Adrenal gland (tissue), 9 donors: ENCODE measurements at regions not wholly inside any gene's neighbourhood (a gene's known extent, or its start where the extent isn't known, plus 50 kb on each side); places are given as distances from the start of the nearest gene placed in this dataset.

Experiments used
- DNase-seq, 7 donors: peaks; one replicate each; pipeline ENCODE4 v3.0.0-alpha.2; 2019 to 2020
- H3K27ac ChIP-seq, 5 donors: fragments of 200-600 bp; sonication (generic) in 4 of 5; 1 replicate in 3 of 5; 2 replicates in 2 of 5; pipeline versions ENCODE4 v1.5.1 to v1.8.0; 2016 to 2020; ENCODE audit warnings: mild to moderate bottlenecking in 1 of 5
- H3K27me3 ChIP-seq: fragments of 200-600 bp; 2 replicates; pipeline ENCODE4 v1.8.0; 2021
- H3K36me3 ChIP-seq, 2 donors: fragments of 200-600 bp; replicated peaks in 1 of 2; 1 replicate in 1 of 2; 2 replicates in 1 of 2; pipeline versions ENCODE4 v1.5.1 to v1.8.0; 2018 to 2022
- H3K4me1 ChIP-seq, 2 donors: fragments of 200-600 bp; replicated peaks in 1 of 2; 1 replicate in 1 of 2; 2 replicates in 1 of 2; pipeline versions ENCODE4 v1.5.1 to v1.8.0; 2018 to 2021
- H3K4me3 ChIP-seq, 4 donors: fragments of 200-600 bp; sonication (generic) in 3 of 4; one replicate each; pipeline ENCODE4 v1.5.1; 2016 to 2018
- H3K9me3 ChIP-seq, 3 donors: fragments of 200-600 bp; sonication (generic) in 1 of 3; replicated peaks in 1 of 3; 1 replicate in 2 of 3; 2 replicates in 1 of 3; pipeline versions ENCODE4 v1.5.1 to v1.8.0; 2016 to 2021
- POLR2A ChIP-seq, 2 donors: fragments of 450-650 bp; IDR thresholded peaks; one replicate each; pipeline ENCODE4 v1.6.1; 2017; ENCODE audit warnings: antibody characterized with exemption in 2 of 2, mild to moderate bottlenecking in 2 of 2, moderate library complexity in 1 of 2
- WGBS, 4 donors: extraction: QIAGEN DNeasy Blood & Tissue Kit in 2 of 4; methylation state at CpG; one replicate each; pipeline versions ENCODE4 v1.1.5 to v1.1.7; 2013 to 2017; 5-methylcytosine and 5-hydroxymethylcytosine counted together
- intact Hi-C, 2 donors: fragments of 100-400 bp; cut with DNase I; formaldehyde crosslinking; loops; one replicate each; pipeline versions ENCODE4 v1.14.1 to v1.15.0; 2022 to 2023
- TF ChIP-seq, protein P1 (sequence below), 6 experiments: fragments of 450-650 bp in 4 of 6; fragments of 200-600 bp in 2 of 6; sonication (generic) in 1 of 6; IDR thresholded peaks; 1 replicate in 5 of 6; 2 replicates in 1 of 6; pipeline versions ENCODE4 v1.5.1 to v1.8.0; 2016 to 2021; ENCODE audit warnings: antibody characterized with exemption in 6 of 6, mild to moderate bottlenecking in 2 of 6, moderate library complexity in 1 of 6
- donor health status: healthy with polysubstance abuse.
- donor health status: Bipolar disorder and iron deficiency.
- donor health status: DM: yes; HTN: yes; CAD: no.
- donor health status: DM: no; HTN: no; CAD: no.
- donor health status: DM: no; HTN: no; CAD: no.

DNA sequence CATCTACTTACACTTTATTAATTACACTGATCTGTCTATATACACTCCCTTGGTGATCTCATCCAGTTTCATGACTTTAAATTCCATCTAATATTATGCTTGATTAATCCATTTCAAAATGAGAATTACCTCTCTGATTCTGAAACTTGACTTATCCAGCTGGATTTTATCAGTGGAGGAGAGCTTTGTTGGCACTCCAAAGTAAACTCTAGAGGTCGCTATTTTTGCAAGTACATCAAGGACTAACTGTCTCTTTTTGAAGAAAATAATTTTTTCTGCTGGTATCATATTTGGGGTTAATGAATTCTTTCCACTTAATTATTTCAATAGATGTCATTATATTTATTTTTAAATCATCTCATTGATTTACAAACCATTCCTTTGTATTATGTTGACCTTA is 630.3 kb upstream of the MAN1A1 start:
- no peaks in the 10 kb centered on the region for H3K36me3 ChIP-seq
- intact Hi-C loops: loop anchor here in 1 of 2 donors (10.0 kb wide), 1 partner anchor 835 kb away; no protein-coding TSS in a partner anchor
- H3K9me3 ChIP-seq: no peaks in the 10 kb centered on the region
- no peaks in the 10 kb centered on the region for H3K27me3 ChIP-seq
- DNase-seq: no peak
- H3K4me1 ChIP-seq: no peaks in the 10 kb centered on the region
- 13 to 19% (median 16%) methylated on average over 1 of the region's 1 CpG for WGBS, 4 donors
- H3K4me3 ChIP-seq: no peak overlapping the region
- H3K27ac ChIP-seq: no peak overlapping the region
- TF ChIP-seq, protein P1, sequence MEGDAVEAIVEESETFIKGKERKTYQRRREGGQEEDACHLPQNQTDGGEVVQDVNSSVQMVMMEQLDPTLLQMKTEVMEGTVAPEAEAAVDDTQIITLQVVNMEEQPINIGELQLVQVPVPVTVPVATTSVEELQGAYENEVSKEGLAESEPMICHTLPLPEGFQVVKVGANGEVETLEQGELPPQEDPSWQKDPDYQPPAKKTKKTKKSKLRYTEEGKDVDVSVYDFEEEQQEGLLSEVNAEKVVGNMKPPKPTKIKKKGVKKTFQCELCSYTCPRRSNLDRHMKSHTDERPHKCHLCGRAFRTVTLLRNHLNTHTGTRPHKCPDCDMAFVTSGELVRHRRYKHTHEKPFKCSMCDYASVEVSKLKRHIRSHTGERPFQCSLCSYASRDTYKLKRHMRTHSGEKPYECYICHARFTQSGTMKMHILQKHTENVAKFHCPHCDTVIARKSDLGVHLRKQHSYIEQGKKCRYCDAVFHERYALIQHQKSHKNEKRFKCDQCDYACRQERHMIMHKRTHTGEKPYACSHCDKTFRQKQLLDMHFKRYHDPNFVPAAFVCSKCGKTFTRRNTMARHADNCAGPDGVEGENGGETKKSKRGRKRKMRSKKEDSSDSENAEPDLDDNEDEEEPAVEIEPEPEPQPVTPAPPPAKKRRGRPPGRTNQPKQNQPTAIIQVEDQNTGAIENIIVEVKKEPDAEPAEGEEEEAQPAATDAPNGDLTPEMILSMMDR (IDR thresholded peaks at IDR 0.05): peak in 5 of 6 experiments; percentile 17 to 35 (median 21)
- no peak for TF ChIP-seq POLR2A (IDR thresholded peaks at IDR 0.05)

DNA sequence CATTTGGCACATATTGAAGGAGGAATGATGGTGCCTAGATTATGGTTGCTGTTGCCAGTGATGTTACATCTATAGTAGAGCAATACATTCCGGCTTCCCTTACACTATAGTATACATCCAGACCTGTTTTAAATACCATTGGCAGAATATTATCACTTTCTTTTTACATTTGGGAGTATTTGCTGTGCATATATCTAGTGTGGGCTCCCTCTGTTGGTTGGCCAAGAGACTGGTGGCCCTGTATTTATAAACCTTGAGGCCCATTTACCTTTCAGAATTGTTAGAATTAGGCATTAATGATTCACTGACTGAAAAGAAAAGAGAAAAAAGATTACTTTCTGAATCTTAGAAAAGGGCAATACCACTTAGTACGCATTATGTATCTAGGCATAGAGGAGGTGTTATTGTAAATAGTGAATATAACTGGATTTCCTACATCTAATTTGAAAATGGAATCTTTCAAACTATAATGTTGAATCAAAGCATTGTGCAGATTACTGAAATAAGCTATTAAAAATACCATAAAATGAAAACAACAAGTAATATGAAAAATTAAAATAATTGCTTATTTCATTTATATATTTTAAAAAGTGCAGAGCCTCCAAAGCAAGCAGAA is 628.8 kb upstream of the MAN1A1 start:
- Histone ChIP-seq H3K4me3 (no peak overlapping the region), H3K27me3 (no peaks in the 10 kb centered on the region), H3K9me3 (no peaks in the 10 kb centered on the region), H3K4me1 (no peaks in the 10 kb centered on the region), H3K36me3 (no peaks in the 10 kb centered on the region), H3K27ac (no peak overlapping the region)
- TF ChIP-seq POLR2A (IDR thresholded peaks at IDR 0.05): no peak
- TF ChIP-seq, protein P1 (IDR thresholded peaks at IDR 0.05): peak; percentile 23 to 55 (median 36)
- WGBS, 4 donors: 85 to 98% (median 92%) methylated on average over 2 of the region's 2 CpGs
- intact Hi-C loops: loop anchor here in 1 of 2 donors (10.0 kb wide), 1 partner anchor 834 kb away; no protein-coding TSS in a partner anchor
- peak in 4 of 7 donors; percentile 20 to 59 (median 29) for DNase-seq

DNA sequence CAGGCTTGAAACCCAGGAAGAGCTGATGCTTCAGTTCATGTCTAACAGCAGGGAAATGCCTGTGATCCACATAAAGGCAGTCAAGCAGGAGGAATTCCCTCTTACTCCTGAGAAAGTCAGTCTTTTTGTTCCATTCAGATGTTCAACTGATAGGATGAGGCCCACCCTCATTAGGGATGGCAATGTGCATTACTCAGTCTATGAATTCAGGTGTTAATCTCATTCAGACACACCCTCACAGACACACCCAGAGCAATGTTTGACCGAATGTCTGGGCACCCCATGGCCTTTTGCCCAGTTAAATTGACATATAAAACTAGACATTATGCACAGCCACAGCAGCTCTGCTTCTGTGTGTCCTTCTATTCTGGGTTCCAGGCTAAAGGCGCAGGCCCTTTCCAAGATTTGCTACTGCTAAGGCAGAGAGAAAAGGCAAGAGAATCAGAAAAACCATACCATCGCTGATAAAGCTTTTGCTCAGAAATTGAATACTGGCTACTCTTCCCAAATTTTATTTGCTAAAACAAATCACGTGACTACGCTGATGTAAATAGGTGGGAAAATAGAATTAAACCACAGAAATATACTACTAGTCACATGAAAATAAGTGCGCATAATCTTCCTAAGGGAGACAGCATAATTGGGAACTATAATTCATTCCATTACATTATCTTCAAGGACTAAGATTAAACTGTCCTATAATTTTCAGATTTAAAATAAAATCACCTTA is 625.0 kb upstream of the MAN1A1 start:
- H3K36me3 ChIP-seq: no peaks in the 10 kb centered on the region
- no peak overlapping the region for H3K4me3 ChIP-seq
- no peak overlapping the region for H3K27ac ChIP-seq
- intact Hi-C loops: loop anchor here in 1 of 2 donors (10.0 kb wide), 1 partner anchor 830 kb away; no protein-coding TSS in a partner anchor
- H3K9me3 ChIP-seq: no peaks in the 10 kb centered on the region
- no peaks in the 10 kb centered on the region for H3K27me3 ChIP-seq
- TF ChIP-seq, protein P1 (IDR thresholded peaks at IDR 0.05): no peak
- TF ChIP-seq POLR2A (IDR thresholded peaks at IDR 0.05): no peak
- DNase-seq: no peak
- H3K4me1 ChIP-seq: no peaks in the 10 kb centered on the region
- WGBS, 4 donors: 90 to 97% (median 93%) methylated on average over 6 of the region's 6 CpGs

DNA sequence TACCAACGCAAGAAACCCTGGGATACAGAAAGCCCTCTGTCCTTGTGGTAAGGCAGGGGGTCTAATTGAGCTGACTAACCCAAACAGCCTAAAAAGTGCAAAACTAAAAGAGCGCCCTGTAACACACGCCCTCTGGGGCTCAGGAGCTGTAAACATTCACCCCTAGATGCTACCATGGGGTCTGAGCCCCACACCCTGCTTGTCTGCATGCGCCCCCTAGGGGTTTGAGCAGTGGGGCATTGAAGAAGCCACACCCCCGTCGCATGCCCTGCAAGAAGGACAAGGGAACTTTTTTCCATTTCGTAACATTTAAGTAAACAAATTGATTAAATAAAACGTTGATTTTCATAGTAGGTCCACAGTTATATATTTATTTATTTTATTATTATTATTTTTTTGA is 616.9 kb upstream of the MAN1A1 start:
- no peaks in the 10 kb centered on the region for H3K9me3 ChIP-seq
- H3K27me3 ChIP-seq: no peaks in the 10 kb centered on the region
- H3K36me3 ChIP-seq: no peaks in the 10 kb centered on the region
- no peak overlapping the region for H3K27ac ChIP-seq
- TF ChIP-seq POLR2A (IDR thresholded peaks at IDR 0.05): no peak
- TF ChIP-seq, protein P1 (IDR thresholded peaks at IDR 0.05): no peak
- intact Hi-C loops: no loop called here
- no peak for DNase-seq
- no peaks in the 10 kb centered on the region for H3K4me1 ChIP-seq
- no peak overlapping the region for H3K4me3 ChIP-seq
- WGBS, 4 donors: 88 to 91% (median 90%) methylated on average over 8 of the region's 8 CpGs
